HEK293 (cell line): ENCODE measurements at regions not wholly inside any gene's neighbourhood (a gene's known extent, or its start where the extent isn't known, plus 50 kb on each side); places are given as distances from the start of the nearest gene placed in this dataset.

Experiments
- CTCF ChIA-PET: fragments of 350-600 bp; formaldehyde crosslinking; extraction: SDS; loops from one replicate; lab custom pipeline; 2021; ENCODE audit warnings: antibody characterized with exemption; lab: Yijun Ruan, JAX
- POLR2A ChIA-PET: fragments of 300-600 bp; formaldehyde crosslinking; extraction: SDS; loops from one replicate; lab custom pipeline; 2020; ENCODE audit warnings: antibody characterized with exemption, inconsistent platforms; lab: Yijun Ruan, JAX
- H3K27ac ChIP-seq: fragments of 200-500 bp; sonication (Bioruptor generic); 2 replicates; pipeline ENCODE4 v1.5.1; 2014; ENCODE audit warnings: low read depth, low read length, control low read depth, inconsistent platforms; ENCODE audit errors: extremely low read depth
- H3K36me3 ChIP-seq, 2 experiments: fragments of 200-500 bp in 1 of 2; sonication (Bioruptor generic) in 1 of 2; 1 replicate in 1 of 2; 2 replicates in 1 of 2; pipeline ENCODE4 v1.5.1; 2014 to 2017; ENCODE audit warnings: inconsistent platforms in 2 of 2, low read length in 2 of 2; ENCODE audit not compliant: control insufficient read depth in 2 of 2, insufficient read depth in 1 of 2
- H3K4me1 ChIP-seq: fragments of 200-500 bp; sonication (Bioruptor generic); 2 replicates; pipeline ENCODE4 v1.5.1; 2014; ENCODE audit warnings: mild to moderate bottlenecking, low read length, inconsistent platforms; ENCODE audit not compliant: control insufficient read depth, insufficient read depth
- H3K4me3 ChIP-seq: 2 replicates; pipeline ENCODE4 v1.5.1; 2011; ENCODE audit warnings: low read depth, mild to moderate bottlenecking, control low read depth, low read length, moderate library complexity
- H3K9me3 ChIP-seq: fragments of 200-500 bp; sonication (Bioruptor generic); 2 replicates; pipeline ENCODE4 v1.5.1; 2014; ENCODE audit warnings: low read depth, low read length, inconsistent platforms; ENCODE audit not compliant: control insufficient read depth, insufficient read depth
- GLI2 ChIP-seq: fragments of 450-650 bp; formaldehyde crosslinking; IDR thresholded peaks from 2 replicates; pipeline ENCODE4; 2017; ENCODE audit warnings: missing biosample characterization, missing genetic modification characterization, low read depth, borderline replicate concordance
- INSM2 ChIP-seq: fragments of 450-650 bp; formaldehyde crosslinking; IDR thresholded peaks from 2 replicates; pipeline ENCODE4 v1.5.1; 2016; ENCODE audit warnings: missing biosample characterization, missing genetic modification characterization
- PRDM1 ChIP-seq: fragments of 450-650 bp; formaldehyde crosslinking; IDR thresholded peaks from 2 replicates; pipeline ENCODE4; 2016; ENCODE audit warnings: missing biosample characterization, missing genetic modification characterization
- PRDM10 ChIP-seq: fragments of 450-650 bp; formaldehyde crosslinking; IDR thresholded peaks from 2 replicates; pipeline ENCODE4 v1.5.1; 2016; ENCODE audit warnings: missing biosample characterization, missing genetic modification characterization
- RBAK ChIP-seq: fragments of 450-650 bp; formaldehyde crosslinking; IDR thresholded peaks from 2 replicates; pipeline ENCODE4 v1.5.1; 2016; ENCODE audit warnings: missing biosample characterization, missing genetic modification characterization
- SALL2 ChIP-seq: fragments of 450-650 bp; formaldehyde crosslinking; IDR thresholded peaks from 2 replicates; pipeline ENCODE4 v1.5.0; 2017; ENCODE audit warnings: missing biosample characterization, mild to moderate bottlenecking, missing genetic modification characterization, borderline replicate concordance
- SCRT1 ChIP-seq: fragments of 450-650 bp; formaldehyde crosslinking; IDR thresholded peaks from 2 replicates; pipeline ENCODE4 v1.5.1; 2016; ENCODE audit warnings: missing biosample characterization, missing genetic modification characterization, borderline replicate concordance
- ZBTB7A ChIP-seq: fragments of 450-650 bp; formaldehyde crosslinking; IDR thresholded peaks from 2 replicates; pipeline ENCODE4 v1.5.1; 2016; ENCODE audit warnings: low read depth, missing biosample characterization, missing genetic modification characterization
- ZEB2 ChIP-seq: fragments of 450-650 bp; formaldehyde crosslinking; IDR thresholded peaks from 2 replicates; pipeline ENCODE4 v1.5.1; 2016; ENCODE audit warnings: missing biosample characterization, missing genetic modification characterization
- ZIC2 ChIP-seq: fragments of 450-650 bp; formaldehyde crosslinking; IDR thresholded peaks from 2 replicates; pipeline ENCODE4 v1.5.1; 2016; ENCODE audit warnings: missing biosample characterization, missing genetic modification characterization
- ZNF10 ChIP-seq: fragments of 450-650 bp; formaldehyde crosslinking; IDR thresholded peaks from 2 replicates; pipeline ENCODE4 v1.5.1; 2017; ENCODE audit warnings: missing biosample characterization, missing genetic modification characterization
- ZNF2 ChIP-seq: fragments of 450-650 bp; formaldehyde crosslinking; IDR thresholded peaks from 2 replicates; pipeline ENCODE4 v1.5.1; 2016; ENCODE audit warnings: missing biosample characterization, missing genetic modification characterization
- ZNF324 ChIP-seq: fragments of 450-650 bp; formaldehyde crosslinking; IDR thresholded peaks from 2 replicates; pipeline ENCODE4 v1.5.1; 2016; ENCODE audit warnings: missing biosample characterization, missing genetic modification characterization
- ZNF426 ChIP-seq: fragments of 450-650 bp; formaldehyde crosslinking; IDR thresholded peaks from 2 replicates; pipeline ENCODE4 v1.5.1; 2017; ENCODE audit warnings: missing biosample characterization, missing genetic modification characterization, mild to moderate bottlenecking, inconsistent platforms, moderate library complexity
- ZNF548 ChIP-seq: fragments of 450-650 bp; formaldehyde crosslinking; IDR thresholded peaks from 2 replicates; pipeline ENCODE4 v1.5.1; 2016; ENCODE audit warnings: missing biosample characterization, missing genetic modification characterization
- ZNF558 ChIP-seq: fragments of 450-650 bp; formaldehyde crosslinking; IDR thresholded peaks from 2 replicates; pipeline ENCODE4 v1.5.1; 2016; ENCODE audit warnings: missing biosample characterization, missing genetic modification characterization
- ZNF621 ChIP-seq: fragments of 450-650 bp; formaldehyde crosslinking; IDR thresholded peaks from 2 replicates; pipeline ENCODE4 v1.5.1; 2017; ENCODE audit warnings: missing biosample characterization, missing genetic modification characterization
- ZNF623 ChIP-seq: fragments of 450-650 bp; formaldehyde crosslinking; IDR thresholded peaks from 2 replicates; pipeline ENCODE4 v1.5.1; 2016; ENCODE audit warnings: missing biosample characterization, missing genetic modification characterization
- ZNF624 ChIP-seq: fragments of 450-650 bp; formaldehyde crosslinking; IDR thresholded peaks from 2 replicates; pipeline ENCODE4 v1.5.1; 2017; ENCODE audit warnings: missing biosample characterization, missing genetic modification characterization
- ZNF768 ChIP-seq: fragments of 450-650 bp; formaldehyde crosslinking; IDR thresholded peaks from 2 replicates; pipeline ENCODE4 v1.5.1; 2018; ENCODE audit warnings: missing biosample characterization, mild to moderate bottlenecking, missing genetic modification characterization
- ZNF792 ChIP-seq: fragments of 450-650 bp; formaldehyde crosslinking; IDR thresholded peaks from 2 replicates; pipeline ENCODE4 v1.5.1; 2016; ENCODE audit warnings: missing biosample characterization, missing genetic modification characterization
- ZNF837 ChIP-seq: fragments of 450-650 bp; formaldehyde crosslinking; IDR thresholded peaks from 2 replicates; pipeline ENCODE4 v1.5.1; 2016; ENCODE audit warnings: missing biosample characterization, missing genetic modification characterization
- TF ChIP-seq, protein P1 (sequence below): fragments of 450-650 bp; formaldehyde crosslinking; IDR thresholded peaks from 2 replicates; pipeline ENCODE4 v1.5.1; 2016; ENCODE audit warnings: missing biosample characterization, missing genetic modification characterization, borderline replicate concordance

- H3K9me3 ChIP-seq, result no peaks in the 10 kb centered on the region
- peaks cover 3% of the 10 kb centered on the region for H3K4me1 ChIP-seq
- H3K36me3 ChIP-seq, result no peaks in the 10 kb centered on the region
- ChIA-PET POLR2A (no interaction called here), CTCF (no interaction called here)
- H3K27ac ChIP-seq, result no peak overlapping the region
- no peak overlapping the region for H3K4me3 ChIP-seq
- TF ChIP-seq SALL2 (no peak), ZNF548 (no peak)
- TF ChIP-seq, all 188 proteins: peak for 0
Observed at GRCh38 chr1:81010126-81010525, 790.6 kb upstream of the ADGRL2 start.

DNA sequence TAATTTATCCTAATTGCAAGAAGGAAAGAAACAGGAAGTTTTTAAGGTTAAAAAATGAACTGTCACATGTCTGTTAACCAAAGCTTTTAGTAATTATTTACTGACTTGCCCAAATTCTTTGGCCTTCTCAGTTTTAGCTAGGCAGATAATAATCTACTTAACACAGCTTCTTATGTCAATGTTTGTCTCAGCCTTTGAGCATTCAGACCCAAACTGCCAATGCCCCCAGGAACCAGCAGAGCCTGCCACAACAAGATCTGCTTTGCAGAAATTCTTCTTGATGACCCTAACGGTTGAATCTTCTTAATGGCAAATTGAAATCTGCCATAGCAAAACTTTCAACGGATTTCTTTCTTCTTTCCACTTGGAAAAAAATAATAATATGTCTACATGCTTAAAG is 792.4 kb upstream of the ADGRL2 start:
- ChIA-PET POLR2A (no interaction called here), CTCF (no interaction called here)
- TF ChIP-seq PRDM1 (tag by site-specific recombination) (no peak), ZNF768 (tag by site-specific recombination) (no peak)
- Histone ChIP-seq H3K4me1 (peaks cover 3% of the 10 kb centered on the region), H3K36me3 (no peaks in the 10 kb centered on the region), H3K9me3 (no peaks in the 10 kb centered on the region), H3K4me3 (no peak overlapping the region), H3K27ac (no peak overlapping the region)

DNA sequence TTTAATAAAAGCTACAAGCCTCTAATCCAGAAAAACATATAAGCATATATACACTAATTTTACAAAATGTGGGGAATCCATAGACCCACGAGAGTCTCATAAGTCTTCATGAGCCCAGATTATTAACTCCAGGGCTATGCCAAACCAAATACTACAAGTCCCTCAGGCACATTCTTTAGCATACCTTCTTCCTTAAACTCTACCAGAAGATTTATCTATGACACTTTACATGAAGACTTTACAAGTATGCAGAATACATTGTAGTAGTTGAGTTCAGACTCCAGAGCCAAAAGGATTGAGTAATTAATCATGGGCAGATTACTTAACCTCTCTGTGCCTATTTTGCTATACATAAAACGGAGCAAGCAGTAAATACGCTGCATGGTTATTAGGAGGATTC is 793.7 kb upstream of the ADGRL2 start:
- POLR2A ChIA-PET, result no interaction called here

More for the DNA sequence above, 793.7 kb upstream of the ADGRL2 start:
- Histone ChIP-seq H3K27ac (no peak overlapping the region), H3K9me3 (no peaks in the 10 kb centered on the region), H3K4me1 (peaks cover 3% of the 10 kb centered on the region), H3K4me3 (no peak overlapping the region), H3K36me3 (no peaks in the 10 kb centered on the region)
- CTCF ChIA-PET, result interaction anchor here (0.7 kb wide), 2 partner anchors 91 to 433 kb away, joined by 3 to 4 read pairs; no protein-coding TSS in a partner anchor
- TF ChIP-seq ZBTB7A (tag by site-specific recombination) (no peak), ZNF623 (tag by site-specific recombination) (no peak), PRDM10 (tag by site-specific recombination) (no peak), ZNF624 (tag by site-specific recombination) (no peak), RBAK (no peak), ZNF10 (tag by site-specific recombination) (no peak), GLI2 (no peak), ZNF792 (no peak), ZEB2 (tag by site-specific recombination) (no peak), ZNF621 (tag by site-specific recombination) (no peak), ZNF837 (tag by site-specific recombination) (no peak), SCRT1 (tag by site-specific recombination) (no peak), INSM2 (tag by site-specific recombination) (no peak), ZNF558 (tag by site-specific recombination) (no peak), ZIC2 (tag by site-specific recombination) (no peak), ZNF324 (tag by site-specific recombination) (no peak), ZNF2 (tag by site-specific recombination) (no peak), ZNF426 (no peak)
- TF ChIP-seq, protein P1, sequence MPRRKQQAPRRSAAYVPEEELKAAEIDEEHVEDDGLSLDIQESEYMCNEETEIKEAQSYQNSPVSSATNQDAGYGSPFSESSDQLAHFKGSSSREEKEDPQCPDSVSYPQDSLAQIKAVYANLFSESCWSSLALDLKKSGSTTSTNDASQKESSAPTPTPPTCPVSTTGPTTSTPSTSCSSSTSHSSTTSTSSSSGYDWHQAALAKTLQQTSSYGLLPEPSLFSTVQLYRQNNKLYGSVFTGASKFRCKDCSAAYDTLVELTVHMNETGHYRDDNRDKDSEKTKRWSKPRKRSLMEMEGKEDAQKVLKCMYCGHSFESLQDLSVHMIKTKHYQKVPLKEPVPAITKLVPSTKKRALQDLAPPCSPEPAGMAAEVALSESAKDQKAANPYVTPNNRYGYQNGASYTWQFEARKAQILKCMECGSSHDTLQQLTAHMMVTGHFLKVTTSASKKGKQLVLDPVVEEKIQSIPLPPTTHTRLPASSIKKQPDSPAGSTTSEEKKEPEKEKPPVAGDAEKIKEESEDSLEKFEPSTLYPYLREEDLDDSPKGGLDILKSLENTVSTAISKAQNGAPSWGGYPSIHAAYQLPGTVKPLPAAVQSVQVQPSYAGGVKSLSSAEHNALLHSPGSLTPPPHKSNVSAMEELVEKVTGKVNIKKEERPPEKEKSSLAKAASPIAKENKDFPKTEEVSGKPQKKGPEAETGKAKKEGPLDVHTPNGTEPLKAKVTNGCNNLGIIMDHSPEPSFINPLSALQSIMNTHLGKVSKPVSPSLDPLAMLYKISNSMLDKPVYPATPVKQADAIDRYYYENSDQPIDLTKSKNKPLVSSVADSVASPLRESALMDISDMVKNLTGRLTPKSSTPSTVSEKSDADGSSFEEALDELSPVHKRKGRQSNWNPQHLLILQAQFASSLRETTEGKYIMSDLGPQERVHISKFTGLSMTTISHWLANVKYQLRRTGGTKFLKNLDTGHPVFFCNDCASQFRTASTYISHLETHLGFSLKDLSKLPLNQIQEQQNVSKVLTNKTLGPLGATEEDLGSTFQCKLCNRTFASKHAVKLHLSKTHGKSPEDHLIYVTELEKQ (tag by site-specific recombination), result no peak
